SK-N-SH (cell line): ENCODE measurements at regions not wholly inside any gene's neighbourhood (a gene's known extent, or its start where the extent isn't known, plus 50 kb on each side); places are given as distances from the start of the nearest gene placed in this dataset.

Source experiments
- CTCF ChIA-PET: fragments of 300-600, 350-600 bp; formaldehyde crosslinking; extraction: SDS; loops from one replicate; lab custom pipeline; 2021; lab: Yijun Ruan, JAX
- POLR2A ChIA-PET: fragments of 350-600 bp; sonication (Branson Sonifier 250); formaldehyde crosslinking; extraction: SDS; loops from one replicate; lab custom pipeline; 2020; ENCODE audit warnings: antibody characterized with exemption, inconsistent platforms; lab: Yijun Ruan, JAX
- DNase-seq: peaks from one replicate; pipeline ENCODE4 v3.0.0; 2012
- H2AFZ ChIP-seq: fragments of 200-600 bp; sonication (generic); 2 replicates; pipeline ENCODE4 v1.8.1; 2016; ENCODE audit warnings: antibody characterized with exemption, mild to moderate bottlenecking, low read depth
- H3F3A ChIP-seq: fragments of 200-600 bp; sonication (generic); replicated peaks from 2 replicates; pipeline ENCODE3; 2016; ENCODE audit warnings: antibody characterized with exemption, mild to moderate bottlenecking; ENCODE audit not compliant: insufficient read depth
- H3K27ac ChIP-seq, 2 experiments: fragments of 200-500 bp in 1 of 2; fragments of 200-600 bp in 1 of 2; sonication (Bioruptor generic) in 1 of 2; sonication (generic), shearing (Covaris generic) in 1 of 2; 2 replicates each; pipeline versions ENCODE4 v1.5.1 to v1.6.1; 2014 to 2016; ENCODE audit warnings: low read depth in 2 of 2, inconsistent platforms in 1 of 2, low read length in 1 of 2, mild to moderate bottlenecking in 1 of 2, mixed read lengths in 1 of 2
- H3K27me3 ChIP-seq: fragments of 200-600 bp; sonication (generic), shearing (Covaris generic); 2 replicates; pipeline ENCODE4 v1.6.1; 2016; ENCODE audit warnings: mixed run types; ENCODE audit not compliant: insufficient read depth
- H3K36me3 ChIP-seq, 2 experiments: fragments of 200-500 bp in 1 of 2; fragments of 200-600 bp in 1 of 2; sonication (Bioruptor generic) in 1 of 2; sonication (generic) in 1 of 2; replicated peaks in 1 of 2; 2 replicates each; pipeline versions ENCODE3 to v1.5.1; 2014 to 2016; ENCODE audit warnings: low read length in 1 of 2, mild to moderate bottlenecking in 1 of 2; ENCODE audit not compliant: insufficient read depth in 2 of 2, control insufficient read depth in 1 of 2
- H3K4me1 ChIP-seq, 2 experiments: fragments of 200-500 bp in 1 of 2; fragments of 200-600 bp in 1 of 2; sonication (Bioruptor generic) in 1 of 2; sonication (generic), shearing (Covaris generic) in 1 of 2; 2 replicates each; pipeline versions ENCODE4 v1.5.1 to v1.6.1; 2014 to 2016; ENCODE audit warnings: low read depth in 1 of 2, low read length in 1 of 2, mixed run types in 1 of 2; ENCODE audit not compliant: insufficient read depth in 2 of 2, control insufficient read depth in 1 of 2
- H3K4me2 ChIP-seq: fragments of 200-600 bp; sonication (generic), shearing (Covaris generic); 2 replicates; pipeline ENCODE4 v1.6.1; 2017; ENCODE audit warnings: mixed run types
- H3K4me3 ChIP-seq, 2 experiments: fragments of 200-500 bp in 1 of 2; fragments of 200-600 bp in 1 of 2; sonication (Bioruptor generic) in 1 of 2; sonication (generic), shearing (Covaris generic) in 1 of 2; 2 replicates each; pipeline versions ENCODE4 v1.5.1 to v1.8.1; 2014 to 2016; ENCODE audit warnings: low read depth in 2 of 2, inconsistent platforms in 1 of 2, low read length in 1 of 2, mild to moderate bottlenecking in 1 of 2, mixed read lengths in 1 of 2, moderate library complexity in 1 of 2
- H3K79me2 ChIP-seq: fragments of 200-600 bp; sonication (generic); 2 replicates; pipeline ENCODE4 v1.8.1; 2017; ENCODE audit warnings: mild to moderate bottlenecking; ENCODE audit not compliant: insufficient read depth
- H3K9ac ChIP-seq: fragments of 200-600 bp; sonication (generic); 2 replicates; pipeline ENCODE4 v1.6.1; 2017; ENCODE audit warnings: mixed run types
- H3K9me2 ChIP-seq: fragments of 200-600 bp; sonication (generic); 2 replicates; pipeline ENCODE4 v1.6.1; 2017; ENCODE audit warnings: mixed run types
- H3K9me3 ChIP-seq: fragments of 200-600 bp; sonication (generic); 2 replicates; pipeline ENCODE4 v1.6.1; 2017; ENCODE audit warnings: mixed run types, mild to moderate bottlenecking, moderate library complexity
- H4K20me1 ChIP-seq: fragments of 200-600 bp; sonication (generic); 2 replicates; pipeline ENCODE4 v1.6.1; 2017; ENCODE audit warnings: mild to moderate bottlenecking, mixed run types; ENCODE audit not compliant: insufficient read depth
- FOXJ3 ChIP-seq: sonication (generic); formaldehyde crosslinking; IDR thresholded peaks from 2 replicates; pipeline ENCODE4 v1.5.1; 2020; ENCODE audit warnings: mild to moderate bottlenecking, missing genetic modification reagents
- FOXM1 ChIP-seq: IDR thresholded peaks from 2 replicates; pipeline ENCODE4 v1.4.0; 2012; ENCODE audit warnings: low read depth, mild to moderate bottlenecking
- GATA2 ChIP-seq: sonication (generic); formaldehyde crosslinking; IDR thresholded peaks from 2 replicates; pipeline ENCODE4 v1.5.0; 2020; ENCODE audit warnings: mild to moderate bottlenecking, missing genetic modification reagents
- MAX ChIP-seq: IDR thresholded peaks from 2 replicates; pipeline ENCODE4 v1.4.0; 2012; ENCODE audit warnings: low read depth
- MEF2A ChIP-seq: IDR thresholded peaks from 2 replicates; pipeline ENCODE4 v1.4.0; 2012; ENCODE audit warnings: low read depth, borderline replicate concordance
- NFIC ChIP-seq: IDR thresholded peaks from 2 replicates; pipeline ENCODE4 v1.4.0; 2012; ENCODE audit warnings: borderline replicate concordance
- NRF1 ChIP-seq: IDR thresholded peaks from 2 replicates; pipeline ENCODE4 v1.6.1; 2012; ENCODE audit warnings: low read depth, mild to moderate bottlenecking, low read length
- PBX3 ChIP-seq: IDR thresholded peaks from 2 replicates; pipeline ENCODE4; 2012
- POLR2AphosphoS5 ChIP-seq: IDR thresholded peaks from 2 replicates; pipeline ENCODE4 v1.6.1; 2012; ENCODE audit warnings: low read depth, low read length
- RAD21 ChIP-seq: IDR thresholded peaks from 2 replicates; pipeline ENCODE4 v1.6.1; 2012; ENCODE audit warnings: mild to moderate bottlenecking, low read length
- REST ChIP-seq: IDR thresholded peaks from 2 replicates; pipeline ENCODE4 v1.6.1; 2012; ENCODE audit warnings: mild to moderate bottlenecking, low read depth, low read length, moderate library complexity
- RFX5 ChIP-seq: IDR thresholded peaks from 2 replicates; pipeline ENCODE4 v1.6.1; 2012; ENCODE audit warnings: mild to moderate bottlenecking, improper control_type of control experiment, low read length
- SMC3 ChIP-seq: IDR thresholded peaks from 2 replicates; pipeline ENCODE4 v1.6.1; 2012; ENCODE audit warnings: low read depth, low read length, improper control_type of control experiment
- TAF1 ChIP-seq: IDR thresholded peaks from 2 replicates; pipeline ENCODE4 v1.6.1; 2012; ENCODE audit warnings: low read depth, mild to moderate bottlenecking, low read length, moderate library complexity, borderline replicate concordance
- TEAD4 ChIP-seq: IDR thresholded peaks from 2 replicates; pipeline ENCODE4 v1.4.0; 2012; ENCODE audit warnings: mild to moderate bottlenecking, borderline replicate concordance; ENCODE audit not compliant: insufficient read depth
- USF1 ChIP-seq: IDR thresholded peaks from 2 replicates; pipeline ENCODE4 v1.4.0; 2012; ENCODE audit warnings: low read depth, borderline replicate concordance
- WGBS: methylation state at CpG from one replicate; pipeline ENCODE4 v1.1.6; 2017; ENCODE audit warnings: low lambda C conversion rate; 5-methylcytosine and 5-hydroxymethylcytosine counted together

GRCh38 chr14:37862263-37862662 lies 266.8 kb downstream of the TTC6 start:
- Histone ChIP-seq H3K4me2 (no peak overlapping the region), H3K36me3 (no peaks in the 10 kb centered on the region)
- TF ChIP-seq FOXM1 = no peak
- no peak for TF ChIP-seq RFX5
- TF ChIP-seq RAD21 = no peak
- no peak for TF ChIP-seq POLR2AphosphoS5
- TF ChIP-seq, all 33 proteins: peak for 0
- DNase-seq = no peak
- Histone ChIP-seq H3K9me2 (no peaks in the 10 kb centered on the region), H3K27ac (no peak overlapping the region), H3K4me1 (no peaks in the 10 kb centered on the region), H3F3A (no peaks in the 10 kb centered on the region), H3K9me3 (no peaks in the 10 kb centered on the region), H3K4me3 (no peak overlapping the region), H2AFZ (no peak overlapping the region), H3K27me3 (no peaks in the 10 kb centered on the region), H4K20me1 (no peaks in the 10 kb centered on the region), H3K79me2 (no peaks in the 10 kb centered on the region), H3K9ac (no peak overlapping the region)
- POLR2A ChIA-PET = no interaction called here
- CTCF ChIA-PET = no interaction called here
- no CpG with 5 or more reads among the region's 3 CpGs for WGBS

- Histone ChIP-seq H3K36me3 (no peaks in the 10 kb centered on the region), H3K4me1 (no peaks in the 10 kb centered on the region), H3K9me3 (no peaks in the 10 kb centered on the region), H4K20me1 (no peaks in the 10 kb centered on the region), H3K9me2 (no peaks in the 10 kb centered on the region), H3K27ac (no peak overlapping the region), H3K27me3 (no peaks in the 10 kb centered on the region), H3K9ac (no peak overlapping the region), H2AFZ (no peak overlapping the region), H3K79me2 (no peaks in the 10 kb centered on the region), H3K4me3 (no peak overlapping the region), H3F3A (no peaks in the 10 kb centered on the region), H3K4me2 (no peak overlapping the region)
- DNase-seq = no peak
- TF ChIP-seq TEAD4 = no peak
- 53% methylated on average over 3 of the region's 6 CpGs for WGBS
- CTCF ChIA-PET = no interaction called here
- POLR2A ChIA-PET = no interaction called here
These were observed 268.7 kb downstream of the TTC6 start for GRCh38 chr14:37864128-37864527.

GRCh38 chr14:37864861-37865718 lies 269.7 kb downstream of the TTC6 start:
- Histone ChIP-seq H3F3A (no peaks in the 10 kb centered on the region), H3K9me3 (no peaks in the 10 kb centered on the region), H2AFZ (no peak overlapping the region), H3K79me2 (no peaks in the 10 kb centered on the region), H3K4me2 (no peak overlapping the region), H3K4me3 (no peak overlapping the region), H3K27me3 (no peaks in the 10 kb centered on the region), H3K4me1 (no peaks in the 10 kb centered on the region), H3K9ac (no peak overlapping the region), H3K9me2 (no peaks in the 10 kb centered on the region), H4K20me1 (no peaks in the 10 kb centered on the region), H3K36me3 (no peaks in the 10 kb centered on the region), H3K27ac (no peak overlapping the region)
- no peak for DNase-seq
- POLR2A ChIA-PET = no interaction called here
- WGBS = 0% methylated on average over 9 of the region's 11 CpGs
- CTCF ChIA-PET = interaction anchor here (0.8 kb wide), 1 partner anchor 10 kb away, joined by 6 read pairs; no protein-coding TSS in a partner anchor
- TF ChIP-seq NFIC (no peak), MAX (no peak), USF1 (no peak), PBX3 (no peak), FOXJ3 (no peak), RFX5 (no peak), TAF1 (no peak), GATA2 (CRISPR knock-in tag) (no peak), MEF2A (no peak), REST (no peak), SMC3 (no peak), NRF1 (no peak)
